Skin epidermis (tissue), 12 donors: ENCODE measurements at regions not wholly inside any gene's neighbourhood (a gene's known extent, or its start where the extent isn't known, plus 50 kb on each side); places are given as distances from the start of the nearest gene placed in this dataset.

ENCODE experiments used
- H3K27ac ChIP-seq, 21 experiments: fragments of 200-600 bp; sonication (generic) in 11 of 21; one replicate each; pipeline ENCODE4 v1.5.0; 2020; ENCODE audit warnings: mild to moderate bottlenecking in 3 of 21, inconsistent platforms in 2 of 21, moderate library complexity in 2 of 21
- H3K4me3 ChIP-seq, 7 experiments: fragments of 200-600 bp; sonication (generic) in 2 of 7; one replicate each; pipeline ENCODE4 v1.5.0; 2020; ENCODE audit warnings: inconsistent platforms in 2 of 7, mild to moderate bottlenecking in 2 of 7, moderate library complexity in 1 of 7

- Histone ChIP-seq H3K27ac (no peak overlapping the region), H3K4me3 (no peak overlapping the region)
Measured at GRCh38 chr10:123606955-123607354, 59.2 kb upstream of the GPR26 start.

- Histone ChIP-seq H3K4me3 (no peak overlapping the region), H3K27ac (no peak overlapping the region)
Measured at GRCh38 chr10:123607386-123607785, 58.8 kb upstream of the GPR26 start.

GRCh38 chr10:123608047-123608446 lies 58.1 kb upstream of the GPR26 start:
- no peak overlapping the region for H3K27ac ChIP-seq
- H3K4me3 ChIP-seq = no peak overlapping the region

GRCh38 chr10:123611243-123611642 lies 54.9 kb upstream of the GPR26 start:
- no peak overlapping the region for H3K27ac ChIP-seq
- no peak overlapping the region for H3K4me3 ChIP-seq

- no peak overlapping the region for H3K4me3 ChIP-seq
Measured at GRCh38 chr10:123611876-123612275, 54.3 kb upstream of the GPR26 start.

GRCh38 chr10:123613346-123613850 lies 52.8 kb upstream of the GPR26 start:
- no peak overlapping the region for H3K27ac ChIP-seq
- no peak overlapping the region for H3K4me3 ChIP-seq

More at GRCh38 chr10:123611876-123612275, 54.3 kb upstream of the GPR26 start:
- H3K27ac ChIP-seq = no peak overlapping the region

- Histone ChIP-seq H3K4me3 (no peak overlapping the region), H3K27ac (no peak overlapping the region)
Measured at GRCh38 chr10:123614888-123615287, 51.3 kb upstream of the GPR26 start.
